Breast epithelium (tissue), 4 donors: ENCODE measurements at regions not wholly inside any gene's neighbourhood (a gene's known extent, or its start where the extent isn't known, plus 50 kb on each side); places are given as distances from the start of the nearest gene placed in this dataset.

ENCODE experiments used
- DNase-seq, 2 donors: peaks; one replicate each; pipeline ENCODE4 v3.0.0-alpha.2; 2019; ENCODE audit warnings: low spot score in 2 of 2
- H3K27ac ChIP-seq, 2 donors: fragments of 200-600 bp; sonication (generic) in 1 of 2; one replicate each; pipeline ENCODE4 v1.5.1; 2016 to 2019; ENCODE audit warnings: mild to moderate bottlenecking in 1 of 2
- H3K27me3 ChIP-seq, 2 donors: fragments of 200-600 bp; sonication (generic) in 1 of 2; one replicate each; pipeline versions ENCODE4 v1.5.1 to v1.6.0; 2017 to 2019; ENCODE audit warnings: control low read depth in 1 of 2, mild to moderate bottlenecking in 1 of 2
- H3K36me3 ChIP-seq: fragments of 200-600 bp; one replicate; pipeline ENCODE4 v1.5.1; 2019
- H3K4me1 ChIP-seq, 2 donors: fragments of 200-600 bp; sonication (generic); one replicate each; pipeline ENCODE4 v1.5.1; 2016 to 2019; ENCODE audit warnings: control low read depth in 1 of 2
- H3K4me3 ChIP-seq, 3 donors: fragments of 200-600 bp; sonication (generic); 1 replicate in 2 of 3; 2 replicates in 1 of 3; pipeline ENCODE4 v1.5.1; 2016 to 2019; ENCODE audit warnings: mild to moderate bottlenecking in 3 of 3, moderate library complexity in 2 of 3
- H3K9me3 ChIP-seq, 2 donors: fragments of 200-600 bp; sonication (generic) in 1 of 2; one replicate each; pipeline ENCODE4 v1.5.1; 2016 to 2019; ENCODE audit warnings: control low read depth in 1 of 2
- POLR2A ChIP-seq: fragments of 450-650 bp; IDR thresholded peaks from one replicate; pipeline ENCODE4 v1.6.1; 2016; ENCODE audit warnings: antibody characterized with exemption, mild to moderate bottlenecking, moderate library complexity
- POLR2AphosphoS5 ChIP-seq, 3 donors: sonication (generic); formaldehyde crosslinking; IDR thresholded peaks; one replicate each; pipeline ENCODE4 v1.6.1; 2017; ENCODE audit warnings: antibody characterized with exemption in 3 of 3
- intact Hi-C: fragments of 100-400 bp; cut with DNase I; formaldehyde crosslinking; loops from one replicate; pipeline ENCODE4 v1.15.1; 2023; ENCODE audit warnings: low total_unique reads
- TF ChIP-seq, protein P1 (sequence below), 3 donors: fragments of 450-650 bp; IDR thresholded peaks; one replicate each; pipeline ENCODE4 v1.5.1; 2016 to 2017; ENCODE audit warnings: antibody characterized with exemption in 3 of 3, mild to moderate bottlenecking in 3 of 3, moderate library complexity in 3 of 3

DNA sequence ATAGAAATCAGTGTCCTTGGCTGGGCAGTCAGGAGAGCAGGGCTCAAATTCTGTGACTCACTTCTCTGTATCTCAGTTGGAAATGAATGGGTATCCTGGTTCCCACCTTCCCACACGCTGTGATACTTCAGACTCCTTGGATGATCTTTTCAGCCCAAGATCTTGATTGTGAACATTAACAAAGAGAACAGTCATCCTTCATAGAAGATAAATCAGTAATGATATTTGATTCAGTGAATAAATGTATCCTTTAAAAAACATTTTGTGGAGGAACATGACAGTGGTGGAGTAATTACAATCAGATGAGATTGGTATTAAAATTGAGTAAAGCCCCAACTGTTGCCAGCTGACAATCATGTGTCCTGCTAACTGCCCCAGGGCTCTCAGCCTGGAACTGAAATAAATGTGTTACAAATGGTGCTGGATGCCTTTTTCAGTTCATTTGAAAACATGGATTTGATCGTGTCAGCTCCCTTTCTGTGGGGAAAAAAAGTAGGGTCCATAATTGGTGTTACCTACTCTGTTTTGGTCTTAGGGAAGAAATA, 72.9 kb upstream of the OR5AN1 start:
- TF ChIP-seq POLR2A (no peak), POLR2AphosphoS5 (IDR thresholded peaks at IDR 0.05) (no peak)
- TF ChIP-seq, protein P1, sequence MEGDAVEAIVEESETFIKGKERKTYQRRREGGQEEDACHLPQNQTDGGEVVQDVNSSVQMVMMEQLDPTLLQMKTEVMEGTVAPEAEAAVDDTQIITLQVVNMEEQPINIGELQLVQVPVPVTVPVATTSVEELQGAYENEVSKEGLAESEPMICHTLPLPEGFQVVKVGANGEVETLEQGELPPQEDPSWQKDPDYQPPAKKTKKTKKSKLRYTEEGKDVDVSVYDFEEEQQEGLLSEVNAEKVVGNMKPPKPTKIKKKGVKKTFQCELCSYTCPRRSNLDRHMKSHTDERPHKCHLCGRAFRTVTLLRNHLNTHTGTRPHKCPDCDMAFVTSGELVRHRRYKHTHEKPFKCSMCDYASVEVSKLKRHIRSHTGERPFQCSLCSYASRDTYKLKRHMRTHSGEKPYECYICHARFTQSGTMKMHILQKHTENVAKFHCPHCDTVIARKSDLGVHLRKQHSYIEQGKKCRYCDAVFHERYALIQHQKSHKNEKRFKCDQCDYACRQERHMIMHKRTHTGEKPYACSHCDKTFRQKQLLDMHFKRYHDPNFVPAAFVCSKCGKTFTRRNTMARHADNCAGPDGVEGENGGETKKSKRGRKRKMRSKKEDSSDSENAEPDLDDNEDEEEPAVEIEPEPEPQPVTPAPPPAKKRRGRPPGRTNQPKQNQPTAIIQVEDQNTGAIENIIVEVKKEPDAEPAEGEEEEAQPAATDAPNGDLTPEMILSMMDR (IDR thresholded peaks at IDR 0.05) = no peak
- H3K27me3 ChIP-seq = no peaks in the 10 kb centered on the region
- H3K4me1 ChIP-seq = no peaks in the 10 kb centered on the region
- H3K9me3 ChIP-seq = no peaks in the 10 kb centered on the region
- no peak overlapping the region for H3K4me3 ChIP-seq
- no peak overlapping the region for H3K27ac ChIP-seq
- no peak for DNase-seq
- intact Hi-C loops = no loop called here
- no peaks in the 10 kb centered on the region for H3K36me3 ChIP-seq

- no peak overlapping the region for H3K27ac ChIP-seq
- no peaks in the 10 kb centered on the region for H3K27me3 ChIP-seq
- H3K9me3 ChIP-seq = no peaks in the 10 kb centered on the region
- no peak for DNase-seq
- H3K4me3 ChIP-seq = no peak overlapping the region
- TF ChIP-seq POLR2A = no peak
- no peak for TF ChIP-seq POLR2AphosphoS5 (IDR thresholded peaks at IDR 0.05)
- TF ChIP-seq, protein P1 (IDR thresholded peaks at IDR 0.05) = no peak
- no peaks in the 10 kb centered on the region for H3K36me3 ChIP-seq
- no peaks in the 10 kb centered on the region for H3K4me1 ChIP-seq
- intact Hi-C loops = no loop called here
Measured at GRCh38 chr11:59284773-59285129, 72.0 kb upstream of the MPEG1 start.

- DNase-seq = peak in 1 of 2 donors; percentile 46
- Histone ChIP-seq H3K4me1 (no peaks in the 10 kb centered on the region), H3K27me3 (no peaks in the 10 kb centered on the region), H3K9me3 (no peaks in the 10 kb centered on the region), H3K27ac (no peak overlapping the region), H3K4me3 (no peak overlapping the region), H3K36me3 (no peaks in the 10 kb centered on the region)
- no peak for TF ChIP-seq POLR2AphosphoS5 (IDR thresholded peaks at IDR 0.05)
- no peak for TF ChIP-seq POLR2A
- TF ChIP-seq, protein P1 (IDR thresholded peaks at IDR 0.05) = peak; percentile 80 to 87 (median 84)
- intact Hi-C loops = no loop called here
Measured at GRCh38 chr11:59283825-59284772, 71.4 kb upstream of the MPEG1 start.

DNA sequence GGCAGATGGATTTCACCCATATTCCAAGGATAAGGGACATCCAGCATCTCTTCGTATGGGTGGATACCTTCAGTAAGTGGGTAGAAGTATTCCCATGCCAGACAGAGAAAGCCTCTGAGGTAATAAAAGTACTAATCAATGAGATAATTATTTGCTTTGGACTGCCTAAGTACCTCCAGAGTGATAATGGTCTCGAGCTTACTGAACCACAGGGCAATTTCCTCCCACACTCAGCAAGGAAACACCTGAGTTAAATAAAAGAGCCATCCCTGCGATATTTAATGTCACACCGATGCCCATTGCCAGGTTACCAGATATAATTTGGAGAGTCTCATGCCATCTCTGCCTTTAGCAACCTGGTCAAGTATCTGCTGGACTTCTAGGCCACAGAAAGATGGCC, 70.6 kb upstream of the MPEG1 start:
- Histone ChIP-seq H3K9me3 (no peaks in the 10 kb centered on the region), H3K36me3 (no peaks in the 10 kb centered on the region), H3K27me3 (no peaks in the 10 kb centered on the region), H3K4me1 (no peaks in the 10 kb centered on the region), H3K4me3 (no peak overlapping the region), H3K27ac (no peak overlapping the region)
- TF ChIP-seq, protein P1 (IDR thresholded peaks at IDR 0.05) = no peak
- intact Hi-C loops = no loop called here
- DNase-seq = no peak

GRCh38 chr11:59281177-59281576, 68.5 kb upstream of the MPEG1 start:
- Histone ChIP-seq H3K27ac (no peak overlapping the region), H3K4me3 (no peak overlapping the region), H3K36me3 (no peaks in the 10 kb centered on the region), H3K27me3 (no peaks in the 10 kb centered on the region), H3K9me3 (no peaks in the 10 kb centered on the region), H3K4me1 (no peaks in the 10 kb centered on the region)
- no peak for DNase-seq
- TF ChIP-seq POLR2AphosphoS5 (IDR thresholded peaks at IDR 0.05) (no peak), POLR2A (no peak)
- TF ChIP-seq, protein P1 (IDR thresholded peaks at IDR 0.05) = no peak
- intact Hi-C loops = no loop called here
